Ishikawa (cell line): ENCODE measurements at regions not wholly inside any gene's neighbourhood (a gene's known extent, or its start where the extent isn't known, plus 50 kb on each side); places are given as distances from the start of the nearest gene placed in this dataset.

Experiments used
- CREB1 ChIP-seq: IDR thresholded peaks from 2 replicates; pipeline ENCODE4 v1.6.1; 2012; ENCODE audit warnings: low read depth
- EP300 ChIP-seq: IDR thresholded peaks from 2 replicates; pipeline ENCODE4 v1.6.1; 2012; ENCODE audit warnings: borderline replicate concordance
- FOXM1 ChIP-seq: IDR thresholded peaks from 2 replicates; pipeline ENCODE4 v1.6.1; 2012; ENCODE audit warnings: low read depth, borderline replicate concordance
- RAD21 ChIP-seq: IDR thresholded peaks from 2 replicates; pipeline ENCODE4 v1.6.1; 2012; ENCODE audit warnings: low read depth
- REST ChIP-seq: IDR thresholded peaks from 2 replicates; pipeline ENCODE4 v1.6.1; 2012; ENCODE audit warnings: low read depth, mild to moderate bottlenecking

- TF ChIP-seq CREB1 (no peak), EP300 (no peak), REST (no peak), RAD21 (no peak), FOXM1 (no peak)
These were observed 152.4 kb upstream of the PELI2 start for GRCh38 chr14:55965851-55966250.
